ENCODE measurements at regions not wholly inside any gene's neighbourhood (a gene's known extent, or its start where the extent isn't known, plus 50 kb on each side); places are given as distances from the start of the nearest gene placed in this dataset.

DNA sequence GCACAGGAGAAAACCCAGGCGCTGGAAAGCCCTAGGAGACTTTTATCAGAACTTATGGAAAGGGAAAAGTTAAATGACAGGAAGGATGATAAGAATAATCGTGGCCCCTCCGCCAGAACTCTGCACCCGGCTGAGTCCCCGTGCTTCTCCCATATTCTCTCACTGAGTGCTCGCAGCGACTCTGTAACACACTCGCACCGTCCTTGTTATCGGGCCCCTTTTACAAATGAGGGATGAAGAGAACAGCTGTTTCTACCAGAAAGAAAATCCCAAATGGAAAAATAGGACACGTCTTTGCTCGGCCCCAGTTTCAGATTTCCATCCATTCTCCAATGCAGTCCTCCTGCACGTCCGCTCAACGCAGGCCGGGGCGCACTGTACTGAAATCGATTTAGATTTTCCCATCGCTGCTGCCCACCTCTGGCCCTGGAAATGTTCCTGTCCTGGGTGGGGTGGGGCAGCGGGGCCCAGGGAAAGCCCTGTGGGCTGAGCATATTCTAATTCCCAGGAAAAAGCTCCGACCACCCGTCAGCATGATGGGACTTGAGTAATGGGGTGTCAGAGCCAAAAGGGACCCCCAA is 66.4 kb downstream of the KCNF1 start:
- Mint-ChIP-seq H3K36me3 (no peaks in the 10 kb centered on the region), H3K27me3 (peaks cover 4 to 27% (median 12%) of the 10 kb centered on the region in 5 donors), H3K27ac (no peak overlapping the region), H3K9me3 (peaks cover 0 to 12% (median 0%) of the 10 kb centered on the region in 9 donors), H3K4me3 (no peak overlapping the region), H3K4me1 (peaks cover 0 to 5% (median 1%) of the 10 kb centered on the region in 4 donors)
- ATAC-seq, result no peak
- POLR2A ChIA-PET, result no interaction called here
- DNase-seq, result no peak

DNA sequence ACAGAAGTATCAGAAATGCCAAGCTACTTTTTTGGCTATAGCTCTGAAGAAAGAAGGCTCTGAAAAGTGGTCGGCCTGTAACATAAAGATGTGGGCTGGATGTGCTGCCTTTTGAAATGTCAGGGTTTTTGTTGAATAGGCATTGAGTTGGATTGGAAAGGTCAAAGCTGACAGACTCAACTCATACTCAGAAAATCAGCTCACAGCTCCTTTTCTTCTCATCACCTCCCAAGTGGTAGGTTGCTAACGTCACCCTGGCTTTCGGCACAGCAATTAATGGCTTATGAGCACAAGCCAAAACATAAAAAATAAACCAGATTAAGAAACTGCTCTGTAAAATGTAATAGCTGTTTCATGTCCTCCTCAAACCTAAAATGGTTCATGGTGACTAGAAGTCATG is 68.3 kb downstream of the KCNF1 start:
- H3K9me3 Mint-ChIP-seq, result no peaks in the 10 kb centered on the region
- peaks cover 0 to 5% (median 1%) of the 10 kb centered on the region in 4 donors for H3K4me1 Mint-ChIP-seq
- no peak overlapping the region for H3K4me3 Mint-ChIP-seq
- peaks cover 1 to 19% (median 8%) of the 10 kb centered on the region in 5 donors for H3K27me3 Mint-ChIP-seq
- no peak overlapping the region for H3K27ac Mint-ChIP-seq
- no peak for ATAC-seq
- POLR2A ChIA-PET, result no interaction called here
- no peak for DNase-seq
- no peaks in the 10 kb centered on the region for H3K36me3 Mint-ChIP-seq

DNA sequence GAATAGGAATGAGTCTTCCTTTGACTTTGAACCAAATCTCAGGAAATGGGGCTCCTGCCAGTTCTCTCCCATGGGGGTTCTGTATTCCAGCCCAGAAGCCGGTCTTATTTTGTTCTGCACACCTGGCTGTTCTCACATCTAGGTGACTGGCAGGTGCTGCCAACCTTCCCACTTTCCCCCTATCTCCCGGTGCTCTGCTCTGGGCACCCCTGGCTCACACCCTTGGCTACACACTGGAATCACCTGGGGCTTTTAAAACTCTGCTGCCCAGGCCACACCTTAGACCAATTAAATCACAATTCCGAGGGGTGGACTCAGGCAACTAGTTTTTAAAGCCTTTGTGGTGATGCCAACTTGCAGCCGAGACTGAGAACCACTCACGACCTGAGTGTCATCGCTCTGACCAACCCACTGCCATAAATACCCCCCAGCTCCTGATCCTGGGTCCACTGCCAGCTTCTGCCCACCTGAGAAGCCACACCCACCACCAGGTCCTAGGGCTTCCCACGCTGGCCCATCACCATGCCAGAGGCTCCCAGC is 69.2 kb downstream of the KCNF1 start:
- DNase-seq (no peak), ATAC-seq (no peak)
- Mint-ChIP-seq H3K27me3 (peaks cover 1 to 19% (median 7%) of the 10 kb centered on the region in 5 donors), H3K27ac (no peak overlapping the region), H3K36me3 (no peaks in the 10 kb centered on the region), H3K9me3 (no peaks in the 10 kb centered on the region), H3K4me3 (no peak overlapping the region), H3K4me1 (peaks cover 0 to 5% (median 1%) of the 10 kb centered on the region in 4 donors)
- POLR2A ChIA-PET, result no interaction called here

DNA sequence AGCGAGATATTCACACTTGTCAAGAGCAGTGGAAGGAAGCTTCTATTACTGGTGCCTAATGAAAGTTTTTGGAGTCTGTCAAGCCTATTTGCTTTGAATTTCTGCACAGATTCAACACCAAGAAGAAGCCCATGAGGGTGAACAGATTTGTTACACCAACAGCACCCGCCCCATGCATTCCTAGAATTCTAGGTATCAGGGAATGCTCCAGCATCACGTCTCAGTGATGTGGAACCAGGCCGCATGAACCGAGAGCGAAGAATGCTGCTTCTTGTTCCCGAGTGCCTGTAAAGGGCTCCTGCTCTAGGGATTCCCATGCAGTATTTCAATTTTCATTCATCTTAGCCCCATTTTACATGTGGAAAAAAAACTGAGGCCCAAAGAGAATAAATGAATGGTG is 69.7 kb downstream of the KCNF1 start:
- no peaks in the 10 kb centered on the region for H3K36me3 Mint-ChIP-seq
- no peak overlapping the region for H3K4me3 Mint-ChIP-seq
- H3K27ac Mint-ChIP-seq, result no peak overlapping the region
- POLR2A ChIA-PET, result no interaction called here
- ATAC-seq (no peak), DNase-seq (no peak)
- H3K27me3 Mint-ChIP-seq, result peaks cover 1 to 19% (median 7%) of the 10 kb centered on the region in 5 donors
- H3K4me1 Mint-ChIP-seq, result peaks cover 0 to 5% (median 1%) of the 10 kb centered on the region in 4 donors
- H3K9me3 Mint-ChIP-seq, result no peaks in the 10 kb centered on the region

DNA sequence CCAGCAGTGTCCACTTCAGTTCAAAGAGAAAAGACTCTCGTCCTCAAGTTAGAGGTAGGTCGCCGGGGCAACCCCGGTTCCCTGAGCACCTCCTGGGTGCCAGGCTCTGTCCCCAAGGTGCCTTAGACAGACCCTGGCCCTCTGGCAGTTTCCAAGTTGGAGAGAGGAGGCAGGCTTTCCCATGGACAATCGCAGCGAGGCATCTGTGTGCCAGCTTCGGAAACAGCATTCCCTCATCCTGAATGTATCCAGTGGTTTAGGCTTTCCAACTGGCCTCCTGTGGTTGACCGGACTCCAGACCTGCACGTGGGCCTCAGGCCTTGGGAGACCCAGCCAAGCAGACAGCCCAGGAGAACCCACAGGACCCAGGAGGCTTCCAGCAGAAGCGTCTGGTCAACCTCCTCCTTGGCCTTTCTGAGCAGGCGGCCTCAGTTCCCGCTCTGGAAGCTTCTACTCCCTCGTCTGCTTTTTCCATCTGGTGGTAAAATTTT is 70.3 kb downstream of the KCNF1 start:
- Mint-ChIP-seq H3K4me1 (peaks cover 0 to 2% (median under 1%) of the 10 kb centered on the region in 4 donors), H3K27ac (no peak overlapping the region), H3K9me3 (no peaks in the 10 kb centered on the region), H3K36me3 (no peaks in the 10 kb centered on the region), H3K27me3 (peaks cover 1 to 19% (median 7%) of the 10 kb centered on the region in 5 donors), H3K4me3 (no peak overlapping the region)
- POLR2A ChIA-PET, result no interaction called here
- no peak for DNase-seq
- ATAC-seq, result no peak

DNA sequence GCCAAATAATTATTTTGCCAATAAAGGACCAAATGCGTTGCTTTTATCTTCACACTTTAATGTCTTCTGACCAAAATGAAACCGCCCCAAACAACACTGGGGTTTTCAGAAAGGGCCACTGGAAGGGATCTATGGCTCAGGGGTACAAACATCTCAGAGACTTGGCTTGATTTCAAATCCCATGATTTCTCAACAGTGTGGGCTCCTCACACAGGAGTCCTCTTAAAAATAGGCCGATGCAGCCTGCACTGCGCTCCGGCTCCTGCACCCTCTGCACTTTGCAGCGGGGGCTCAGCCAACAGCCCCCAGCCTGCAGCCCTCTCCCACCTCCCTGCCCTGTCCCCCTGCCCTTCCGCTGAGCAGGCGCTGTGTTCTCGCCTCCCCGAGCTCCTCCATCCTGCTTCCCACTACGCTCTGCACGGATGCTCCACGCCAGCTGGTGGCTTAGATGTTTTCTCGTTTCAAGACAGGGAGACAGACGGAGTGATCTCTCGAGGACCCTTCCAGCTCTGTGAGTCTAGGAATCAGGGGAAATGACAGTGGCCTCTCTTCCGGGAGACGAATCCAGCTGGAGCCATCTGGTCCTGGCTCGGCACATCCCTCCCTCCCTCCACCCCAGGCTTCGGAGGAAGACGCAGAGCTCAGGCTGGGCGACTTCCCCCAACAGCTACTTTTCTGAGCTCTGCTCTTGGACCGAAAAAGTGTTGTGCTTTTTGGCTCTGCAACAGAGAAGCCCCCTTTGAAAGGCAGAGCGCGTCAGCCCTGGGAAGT is 71.4 kb downstream of the KCNF1 start:
- Mint-ChIP-seq H3K4me1 (no peaks in the 10 kb centered on the region), H3K27me3 (peaks cover 1 to 18% (median 6%) of the 10 kb centered on the region in 5 donors), H3K4me3 (no peak overlapping the region), H3K27ac (no peak overlapping the region), H3K36me3 (no peaks in the 10 kb centered on the region), H3K9me3 (no peaks in the 10 kb centered on the region)
- POLR2A ChIA-PET, result no interaction called here
- DNase-seq (no peak), ATAC-seq (no peak)

DNA sequence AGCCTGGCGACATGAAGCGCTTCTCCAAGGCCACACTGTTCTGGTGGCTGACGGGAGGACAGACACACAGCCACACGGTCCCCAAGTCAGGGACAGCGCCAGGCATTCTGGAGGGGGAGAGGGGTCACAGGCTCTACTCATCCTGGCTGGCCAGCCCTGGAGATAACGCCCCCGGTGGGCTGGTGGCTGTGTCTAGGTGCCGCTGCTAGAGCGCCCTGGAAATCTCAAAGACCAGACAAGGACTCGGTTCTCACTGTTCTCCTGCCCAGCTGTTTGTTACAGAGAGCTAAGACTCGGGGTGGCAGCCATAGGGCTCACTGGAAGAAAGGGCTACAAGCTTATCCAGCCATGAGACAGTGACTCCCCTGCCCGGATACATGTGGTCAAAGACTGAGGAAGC is 72.0 kb downstream of the KCNF1 start:
- peaks cover 1 to 12% (median 4%) of the 10 kb centered on the region in 5 donors for H3K27me3 Mint-ChIP-seq
- H3K4me1 Mint-ChIP-seq, result no peaks in the 10 kb centered on the region

DNA sequence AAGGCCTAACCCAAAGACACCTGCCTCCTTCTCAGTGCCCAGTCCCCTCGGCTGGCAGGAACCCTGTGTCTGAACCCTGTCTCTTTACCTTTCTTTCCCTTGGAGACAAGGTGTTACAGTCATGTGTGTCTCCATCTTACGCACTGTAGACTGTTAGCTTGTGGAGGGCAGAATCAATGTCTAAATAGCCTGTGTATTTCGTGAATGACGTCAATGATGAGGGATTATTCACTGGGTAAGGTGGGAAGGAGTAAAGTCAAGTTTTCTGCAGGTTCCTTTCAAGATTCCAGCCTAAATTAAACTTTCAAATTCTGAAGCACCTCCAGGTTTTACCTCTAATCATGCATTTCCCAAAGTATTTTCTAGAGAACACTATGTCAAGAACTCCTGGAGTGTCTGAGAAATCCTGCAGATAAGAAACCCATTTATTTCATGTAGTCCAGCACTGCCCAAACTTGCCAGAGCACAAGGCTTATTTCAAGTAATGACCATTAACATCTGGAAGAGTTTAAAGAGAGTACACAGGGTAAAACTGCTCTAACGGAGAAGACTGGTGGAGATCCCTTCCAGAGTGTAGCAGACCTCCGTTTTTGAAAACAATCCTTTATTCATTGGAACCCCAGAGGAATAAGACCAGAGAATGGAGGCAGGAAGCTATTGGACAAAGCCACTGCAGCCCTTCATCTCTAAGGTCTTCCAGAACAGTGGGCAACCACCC is 72.8 kb downstream of the KCNF1 start:
- no peak for DNase-seq
- Mint-ChIP-seq H3K27me3 (peaks cover 0 to 9% (median 1%) of the 10 kb centered on the region in 5 donors), H3K4me3 (no peak overlapping the region), H3K36me3 (no peaks in the 10 kb centered on the region), H3K4me1 (no peaks in the 10 kb centered on the region), H3K27ac (no peak overlapping the region), H3K9me3 (no peaks in the 10 kb centered on the region)
- ATAC-seq, result no peak
- POLR2A ChIA-PET, result interaction anchor here (0.6 kb wide), 1 partner anchor 104 kb away, joined by 3 read pairs; no protein-coding TSS in a partner anchor

More for the DNA sequence above, 72.0 kb downstream of the KCNF1 start:
- H3K36me3 Mint-ChIP-seq, result no peaks in the 10 kb centered on the region
- no peak overlapping the region for H3K27ac Mint-ChIP-seq
- no peaks in the 10 kb centered on the region for H3K9me3 Mint-ChIP-seq
- POLR2A ChIA-PET, result no interaction called here
- H3K4me3 Mint-ChIP-seq, result no peak overlapping the region
- no peak for ATAC-seq
- no peak for DNase-seq

DNA sequence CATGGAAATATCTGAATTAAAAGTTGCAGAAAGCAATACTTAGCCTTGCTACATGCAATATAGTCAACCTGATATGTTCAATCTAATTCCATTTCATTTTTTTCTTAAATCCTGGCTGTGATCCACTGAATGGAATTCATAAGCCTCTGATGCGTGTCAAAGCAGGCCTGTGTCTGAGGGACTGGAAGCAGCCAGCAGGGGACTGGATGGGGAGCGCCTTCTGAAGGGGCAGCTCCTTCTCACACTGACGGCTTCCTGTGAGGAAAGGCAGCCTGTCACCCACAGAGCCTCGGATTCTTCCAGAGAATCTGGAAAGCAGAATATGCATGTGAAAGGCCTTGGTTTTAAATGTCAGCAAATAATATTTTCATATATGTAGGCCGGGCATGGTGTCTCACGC is 73.5 kb downstream of the KCNF1 start:
- DNase-seq, result no peak
- no peaks in the 10 kb centered on the region for H3K36me3 Mint-ChIP-seq
- peaks cover 0 to 9% (median 1%) of the 10 kb centered on the region in 5 donors for H3K27me3 Mint-ChIP-seq
- no peaks in the 10 kb centered on the region for H3K9me3 Mint-ChIP-seq
- H3K4me1 Mint-ChIP-seq, result no peaks in the 10 kb centered on the region
- H3K27ac Mint-ChIP-seq, result no peak overlapping the region
- no peak for ATAC-seq
- POLR2A ChIA-PET, result interaction anchor here (0.6 kb wide), 1 partner anchor 103 kb away, joined by 3 read pairs; no protein-coding TSS in a partner anchor
- H3K4me3 Mint-ChIP-seq, result no peak overlapping the region

DNA sequence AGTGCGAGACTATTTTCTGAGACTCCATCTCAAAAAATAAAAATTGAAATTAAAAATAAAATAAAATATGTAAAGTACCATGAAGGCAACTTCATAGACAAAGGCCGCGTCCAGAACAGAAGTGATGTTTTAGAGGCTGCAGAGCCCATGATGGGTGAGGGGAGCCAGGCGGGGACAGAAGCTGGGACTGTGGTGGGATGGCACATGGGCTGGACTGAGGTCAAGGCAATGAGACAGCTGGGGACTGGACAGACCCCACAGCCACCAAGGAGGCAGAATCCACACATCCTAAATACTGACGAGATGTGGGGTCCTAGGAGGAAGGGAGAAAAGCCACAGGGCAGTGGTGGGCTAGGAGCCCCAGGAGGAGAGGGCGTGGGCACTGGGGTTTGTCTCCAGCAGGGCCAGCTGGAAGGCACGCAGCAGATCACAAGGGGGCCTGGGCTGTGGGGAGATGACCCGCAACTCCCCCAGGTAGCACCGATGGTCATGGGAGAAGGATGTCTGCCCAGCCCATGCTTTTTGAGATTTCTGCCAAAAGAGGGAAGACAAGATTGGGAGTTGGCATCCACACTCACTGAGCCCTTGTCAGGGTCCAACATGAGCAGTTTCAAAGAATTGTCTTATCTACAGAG is 74.3 kb downstream of the KCNF1 start:
- Mint-ChIP-seq H3K9me3 (no peaks in the 10 kb centered on the region), H3K4me1 (no peaks in the 10 kb centered on the region), H3K36me3 (no peaks in the 10 kb centered on the region), H3K4me3 (no peak overlapping the region), H3K27me3 (peaks cover 0 to 9% (median 1%) of the 10 kb centered on the region in 5 donors), H3K27ac (no peak overlapping the region)
- POLR2A ChIA-PET, result no interaction called here
- no peak for DNase-seq
- ATAC-seq, result no peak

DNA sequence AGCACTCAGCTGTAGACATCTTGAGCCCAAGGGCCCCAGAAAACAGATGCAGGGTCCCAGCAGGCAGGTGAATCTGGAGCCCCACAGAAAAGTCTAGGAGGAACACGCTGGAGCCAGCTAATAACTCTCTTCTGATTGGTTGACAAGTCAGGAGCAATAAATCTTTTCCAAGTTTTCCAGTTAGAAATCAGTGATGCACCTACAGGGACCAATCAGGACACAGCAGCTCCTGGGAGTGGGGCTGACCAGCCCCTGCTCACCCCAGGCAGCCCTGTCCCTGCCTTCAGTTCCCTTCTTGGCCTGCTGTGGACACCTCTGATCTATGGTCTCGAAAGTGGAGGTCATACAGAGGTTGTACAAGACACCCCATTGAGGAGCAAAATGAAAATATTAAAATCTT is 75.7 kb downstream of the KCNF1 start:
- H3K4me3 Mint-ChIP-seq, result no peak overlapping the region
- H3K4me1 Mint-ChIP-seq, result no peaks in the 10 kb centered on the region
- DNase-seq, result no peak
- POLR2A ChIA-PET, result no interaction called here
- no peak for ATAC-seq
- H3K27ac Mint-ChIP-seq, result no peak overlapping the region
- H3K9me3 Mint-ChIP-seq, result no peaks in the 10 kb centered on the region
- H3K27me3 Mint-ChIP-seq, result peaks cover 0 to 21% (median 1%) of the 10 kb centered on the region in 5 donors
- no peaks in the 10 kb centered on the region for H3K36me3 Mint-ChIP-seq

DNA sequence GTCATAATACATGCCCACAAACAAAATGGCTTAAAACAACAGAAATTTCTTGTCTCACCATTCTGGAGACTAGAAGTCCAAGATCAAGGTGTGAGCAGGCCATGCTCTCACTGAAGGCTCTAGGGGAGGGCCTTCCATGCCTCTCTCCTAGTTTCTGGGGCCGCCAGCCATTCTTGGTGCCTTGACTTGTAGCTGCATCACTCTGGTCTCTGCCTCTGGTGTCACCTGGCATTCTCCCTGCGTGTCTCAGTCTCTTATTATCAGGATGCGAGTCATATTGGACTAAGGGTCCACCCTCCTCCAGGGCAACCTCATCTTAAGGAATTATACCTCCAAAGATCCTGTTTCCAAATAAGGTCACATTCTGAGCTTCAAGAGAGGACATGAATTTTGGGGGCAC is 76.1 kb downstream of the KCNF1 start:
- Mint-ChIP-seq H3K27ac (no peak overlapping the region), H3K9me3 (no peaks in the 10 kb centered on the region), H3K4me1 (no peaks in the 10 kb centered on the region), H3K4me3 (no peak overlapping the region), H3K36me3 (no peaks in the 10 kb centered on the region), H3K27me3 (peaks cover 0 to 21% (median 1%) of the 10 kb centered on the region in 5 donors)
- POLR2A ChIA-PET, result no interaction called here
- DNase-seq, result no peak
- ATAC-seq, result no peak

Data from naive thymus-derived CD8-positive, alpha-beta T cell (primary cell).